Body of pancreas (tissue), 4 donors: ENCODE measurements at regions not wholly inside any gene's neighbourhood (a gene's known extent, or its start where the extent isn't known, plus 50 kb on each side); places are given as distances from the start of the nearest gene placed in this dataset.

Source experiments
- CTCF ChIP-seq, 7 experiments: fragments of 450-650 bp in 4 of 7; fragments of 200-600 bp in 3 of 7; sonication (generic) in 3 of 7; IDR thresholded peaks; one replicate each; pipeline ENCODE4 v1.5.1; 2016 to 2019; ENCODE audit warnings: antibody characterized with exemption in 7 of 7
- POLR2A ChIP-seq, 3 donors: fragments of 450-650 bp; IDR thresholded peaks; one replicate each; pipeline ENCODE4 v1.6.1; 2016; ENCODE audit warnings: antibody characterized with exemption in 3 of 3, mild to moderate bottlenecking in 2 of 3

- TF ChIP-seq CTCF (IDR thresholded peaks at IDR 0.05) (no peak), POLR2A (IDR thresholded peaks at IDR 0.05) (no peak)
Measured at GRCh38 chr1:181396171-181396670, 87.1 kb upstream of the CACNA1E start.
